HCT116 (cell line): ENCODE measurements at regions not wholly inside any gene's neighbourhood (a gene's known extent, or its start where the extent isn't known, plus 50 kb on each side); places are given as distances from the start of the nearest gene placed in this dataset.

Source experiments
- ATAC-seq: fragments of 200-7000 bp; cut with Tn5 transposase; 2 replicates; pipeline ENCODE4 v1.9.1; 2020; ENCODE audit warnings: mild to moderate bottlenecking, moderate library complexity
- BruUV-seq: library from RNA; stranded (reverse); fragments of 400-500 nt; replicated peaks from 2 replicates; lab custom pipeline; 2021; lab: Mats Ljungman, UMichigan
- CTCF ChIA-PET: fragments of 300-600 bp; sonication (Branson Sonifier 250); formaldehyde crosslinking; loops from one replicate; lab custom pipeline; 2021; ENCODE audit warnings: antibody characterized with exemption; lab: Charles Lee
- POLR2A ChIA-PET: fragments of 300-600, 350-600 bp; sonication (Branson Sonifier 250); formaldehyde crosslinking; loops from one replicate; lab custom pipeline; 2021; ENCODE audit warnings: antibody characterized with exemption; lab: Charles Lee
- RAD21 ChIA-PET, 2 experiments: fragments of 300-600 bp; sonication (Branson Sonifier 250); formaldehyde crosslinking; loops; one replicate each; lab custom pipeline; 2023; ENCODE audit warnings: low total read pairs in 2 of 2; ENCODE audit not compliant: uncharacterized antibody in 2 of 2, unreplicated experiment in 2 of 2, low non-redundant PET in 1 of 2; lab: Charles Lee
- DNase-seq: peaks from one replicate; pipeline ENCODE4 v3.0.0-alpha.2; 2010; ENCODE audit warnings: low read depth, low spot score
- H2AFZ ChIP-seq: fragments of 200-600 bp; shearing (Covaris generic), sonication (generic); 2 replicates; pipeline ENCODE4 v1.6.1; 2017; ENCODE audit warnings: low read depth, mixed run types, mixed read lengths, antibody characterized with exemption, low read length; ENCODE audit not compliant: poor library complexity, severe bottlenecking
- H3K27ac ChIP-seq: 2 replicates; pipeline ENCODE4 v1.5.1; 2012; ENCODE audit warnings: low read depth, low read length
- H3K27me3 ChIP-seq: fragments of 200-600 bp; sonication (generic); 2 replicates; pipeline ENCODE4 v1.6.1; 2016; ENCODE audit warnings: mixed run types, low read length, mixed read lengths; ENCODE audit not compliant: insufficient read depth
- H3K36me3 ChIP-seq, 2 experiments: fragments of 200-500 bp in 1 of 2; fragments of 200-600 bp in 1 of 2; sonication (Bioruptor generic) in 1 of 2; sonication (generic) in 1 of 2; 2 replicates each; pipeline versions ENCODE4 v1.5.1 to v1.6.1; 2014 to 2016; ENCODE audit warnings: low read length in 2 of 2, inconsistent platforms in 1 of 2, mixed read lengths in 1 of 2, mixed run types in 1 of 2; ENCODE audit not compliant: insufficient read depth in 2 of 2, control insufficient read depth in 1 of 2
- H3K4me1 ChIP-seq, 2 experiments: fragments of 200-600 bp in 1 of 2; sonication (generic) in 1 of 2; 2 replicates each; pipeline versions ENCODE4 v1.5.1 to v1.6.1; 2012 to 2017; ENCODE audit warnings: low read length in 2 of 2, inconsistent platforms in 1 of 2, mild to moderate bottlenecking in 1 of 2, mixed read lengths in 1 of 2, mixed run types in 1 of 2, moderate library complexity in 1 of 2; ENCODE audit not compliant: insufficient read depth in 2 of 2, control insufficient read depth in 1 of 2
- H3K4me2 ChIP-seq: fragments of 200-600 bp; sonication (generic); 2 replicates; pipeline ENCODE4 v1.6.1; 2017; ENCODE audit warnings: mixed run types, low read length, mixed read lengths
- H3K4me3 ChIP-seq, 2 experiments: fragments of 200-600 bp in 1 of 2; sonication (generic) in 1 of 2; replicated peaks in 1 of 2; 2 replicates each; pipeline ENCODE4 v1.5.1; 2011 to 2016; ENCODE audit warnings: low read length in 2 of 2, control low read depth in 1 of 2, low read depth in 1 of 2, mild to moderate bottlenecking in 1 of 2, mixed read lengths in 1 of 2, mixed run types in 1 of 2
- H3K79me2 ChIP-seq: fragments of 200-600 bp; sonication (generic); 2 replicates; pipeline ENCODE4 v1.6.1; 2017; ENCODE audit warnings: mild to moderate bottlenecking, mixed run types, low read length, moderate library complexity, mixed read lengths; ENCODE audit not compliant: insufficient read depth
- H3K9ac ChIP-seq: fragments of 200-600 bp; sonication (generic); 2 replicates; pipeline ENCODE4 v1.6.1; 2016; ENCODE audit warnings: low read length, mixed read lengths
- H3K9me2 ChIP-seq: fragments of 200-600 bp; sonication (generic), shearing (Covaris generic); 2 replicates; pipeline ENCODE4 v1.6.1; 2017; ENCODE audit warnings: mixed run types, mild to moderate bottlenecking, moderate library complexity; ENCODE audit not compliant: insufficient read depth
- H3K9me3 ChIP-seq, 2 experiments: fragments of 200-500 bp in 1 of 2; fragments of 200-600 bp in 1 of 2; sonication (Bioruptor generic) in 1 of 2; sonication (generic) in 1 of 2; 2 replicates each; pipeline ENCODE4 v1.6.1; 2014 to 2017; ENCODE audit warnings: low read length in 2 of 2, mixed read lengths in 2 of 2, inconsistent platforms in 1 of 2, low read depth in 1 of 2, mild to moderate bottlenecking in 1 of 2, mixed run types in 1 of 2, moderate library complexity in 1 of 2; ENCODE audit not compliant: control insufficient read depth in 1 of 2, insufficient read depth in 1 of 2
- H4K20me1 ChIP-seq: fragments of 200-600 bp; sonication (generic), shearing (Covaris generic); 2 replicates; pipeline ENCODE4 v1.6.1; 2017; ENCODE audit warnings: mixed run types, mild to moderate bottlenecking, moderate library complexity; ENCODE audit not compliant: insufficient read depth
- ATF3 ChIP-seq: IDR thresholded peaks from 2 replicates; pipeline ENCODE4 v1.6.1; 2012
- CEBPB ChIP-seq: IDR thresholded peaks from 2 replicates; pipeline ENCODE4 v1.6.1; 2012; ENCODE audit warnings: low read depth
- CTCF ChIP-seq, 3 experiments: fragments of 200-600 bp in 1 of 3; sonication (generic) in 1 of 3; IDR thresholded peaks in 2 of 3; conservative IDR thresholded peaks in 1 of 3; 2 replicates each; pipeline ENCODE4 v1.5.1; 2012 to 2017; ENCODE audit warnings: low read depth in 2 of 3, low read length in 2 of 3, antibody characterized with exemption in 1 of 3, borderline replicate concordance in 1 of 3, control low read depth in 1 of 3, mild to moderate bottlenecking in 1 of 3, mixed read lengths in 1 of 3, mixed run types in 1 of 3, moderate library complexity in 1 of 3; ENCODE audit not compliant: insufficient read depth in 1 of 3
- EGR1 ChIP-seq: IDR thresholded peaks from 2 replicates; pipeline ENCODE4 v1.6.1; 2012; ENCODE audit warnings: low read depth
- ELF1 ChIP-seq: IDR thresholded peaks from 2 replicates; pipeline ENCODE4 v1.6.1; 2012; ENCODE audit warnings: low read depth, borderline replicate concordance
- EZH2 ChIP-seq: fragments of 200-600 bp; sonication (generic); IDR thresholded peaks from 2 replicates; pipeline ENCODE4 v1.6.1; 2017; ENCODE audit warnings: antibody characterized with exemption, mixed run types
- EZH2phosphoT487 ChIP-seq: fragments of 200-600 bp; IDR thresholded peaks from 2 replicates; pipeline ENCODE4 v1.6.1; 2018; ENCODE audit warnings: antibody characterized with exemption, borderline replicate concordance
- JUND ChIP-seq: IDR thresholded peaks from 2 replicates; pipeline ENCODE4 v1.6.1; 2012
- MAX ChIP-seq: IDR thresholded peaks from 2 replicates; pipeline ENCODE4 v1.6.1; 2012
- POLR2A ChIP-seq: IDR thresholded peaks from 2 replicates; pipeline ENCODE4 v1.7.0; 2011; ENCODE audit warnings: borderline replicate concordance; ENCODE audit not compliant: insufficient read depth, insufficient read length; ENCODE audit errors: extremely low read depth
- POLR2AphosphoS5 ChIP-seq: IDR thresholded peaks from 2 replicates; pipeline ENCODE4 v1.6.1; 2011; ENCODE audit warnings: mild to moderate bottlenecking, low read depth, low read length, moderate library complexity
- RAD21 ChIP-seq: IDR thresholded peaks from 2 replicates; pipeline ENCODE4 v1.6.1; 2012; ENCODE audit warnings: low read depth, mild to moderate bottlenecking
- REST ChIP-seq: IDR thresholded peaks from 2 replicates; pipeline ENCODE4 v1.6.1; 2012; ENCODE audit warnings: low read depth
- SRF ChIP-seq: IDR thresholded peaks from 2 replicates; pipeline ENCODE4 v1.6.1; 2012; ENCODE audit warnings: low read depth
- TCF7L2 ChIP-seq: IDR thresholded peaks from 2 replicates; pipeline ENCODE4 v1.7.0; 2011; ENCODE audit warnings: borderline replicate concordance, inconsistent platforms; ENCODE audit not compliant: insufficient read depth, insufficient read length; ENCODE audit errors: extremely low read depth
- YY1 ChIP-seq: IDR thresholded peaks from 2 replicates; pipeline ENCODE4 v1.6.1; 2011; ENCODE audit warnings: low read length, low read depth, moderate library complexity, mild to moderate bottlenecking; ENCODE audit not compliant: insufficient replicate concordance; ENCODE audit errors: extremely low read depth
- ZBTB33 ChIP-seq: IDR thresholded peaks from 2 replicates; pipeline ENCODE4 v1.6.1; 2011; ENCODE audit warnings: mild to moderate bottlenecking, low read length, moderate library complexity; ENCODE audit not compliant: insufficient replicate concordance; ENCODE audit errors: extremely low read depth
- ZNF274 ChIP-seq: fragments of 200-500 bp; sonication (Bioruptor generic); IDR thresholded peaks from 2 replicates; pipeline ENCODE4 v1.6.1; 2014; ENCODE audit warnings: mild to moderate bottlenecking, low read depth, low read length, inconsistent platforms
- intact Hi-C: fragments of 100-400 bp; cut with micrococcal nuclease; formaldehyde crosslinking; loops from 2 replicates; pipeline ENCODE4 v1.10.0; 2022

GRCh38 chr21:35219719-35220118 is 170.6 kb upstream of the RUNX1 start:
- no peaks in the 10 kb centered on the region for H3K27me3 ChIP-seq
- no peak overlapping the region for H3K4me2 ChIP-seq
- no peak overlapping the region for H3K4me3 ChIP-seq
- H4K20me1 ChIP-seq: no peaks in the 10 kb centered on the region
- CTCF ChIA-PET: no interaction called here
- H3K9ac ChIP-seq: no peak overlapping the region
- TF ChIP-seq POLR2A: no peak
- no peak for TF ChIP-seq TCF7L2
- no peak for TF ChIP-seq ZNF274
- TF ChIP-seq ZBTB33: no peak
- no peak for TF ChIP-seq ELF1
- TF ChIP-seq CEBPB: no peak
- TF ChIP-seq REST: no peak
- no peak for TF ChIP-seq YY1
- no peak for TF ChIP-seq JUND
- TF ChIP-seq ATF3: no peak
- no peak for TF ChIP-seq POLR2AphosphoS5
- no peak for TF ChIP-seq CTCF (IDR thresholded peaks at IDR 0.05 in 2 of 3, conservative IDR thresholded peaks at IDR 0.05 in 1 of 3; ENCODE audit: borderline replicate concordance in 1 of 3, insufficient read depth in 1 of 3, low read depth in 2 of 3, low read length in 2 of 3)
- TF ChIP-seq MAX: no peak
- TF ChIP-seq EGR1: no peak
- TF ChIP-seq EZH2: no peak
- no peak for TF ChIP-seq RAD21
- no peak for TF ChIP-seq EZH2phosphoT487
- TF ChIP-seq SRF: no peak
- DNase-seq (no peak), ATAC-seq (no peak)
- BruUV-seq: no TSS peak
- H3K27ac ChIP-seq: no peak overlapping the region
- RAD21 ChIA-PET: no interaction called here
- peaks cover 40 to 54% of the 10 kb centered on the region in 2 experiments for H3K4me1 ChIP-seq
- H3K79me2 ChIP-seq: no peaks in the 10 kb centered on the region
- H3K36me3 ChIP-seq: no peaks in the 10 kb centered on the region
- intact Hi-C loops: loop anchor here (5.0 kb wide), 1 partner anchor 332 kb away; no protein-coding TSS in a partner anchor
- H3K9me3 ChIP-seq: no peaks in the 10 kb centered on the region
- POLR2A ChIA-PET: no interaction called here
- H3K9me2 ChIP-seq: no peaks in the 10 kb centered on the region
- H2AFZ ChIP-seq: no peak overlapping the region
